ENCODE measurements at regions not wholly inside any gene's neighbourhood (a gene's known extent, or its start where the extent isn't known, plus 50 kb on each side); places are given as distances from the start of the nearest gene placed in this dataset.

DNA sequence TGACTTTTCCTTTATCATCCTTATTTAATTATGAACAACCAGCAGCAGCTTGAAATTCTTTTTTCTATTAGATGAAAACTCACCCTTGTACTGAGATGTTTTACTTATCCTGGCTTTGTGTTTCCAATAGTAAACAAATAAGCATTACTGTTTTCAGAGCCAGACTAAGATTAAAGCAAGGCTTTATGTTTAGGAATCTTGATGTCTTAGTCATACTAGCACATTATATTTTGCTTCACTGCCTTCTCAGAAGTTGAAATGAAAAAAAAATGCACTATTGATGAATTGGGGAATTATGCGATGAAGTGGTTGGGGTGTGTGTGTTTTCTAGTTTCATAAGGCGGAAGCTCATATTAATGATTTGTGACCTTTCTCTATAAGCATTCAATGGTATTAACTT, 301.2 kb upstream of the E2F7 start:
- DNase-seq (ENCODE audit: low read depth): no peak
- no peak overlapping the region for H3K4me3 ChIP-seq (ENCODE audit: low read depth, low read length)
- TF ChIP-seq MYC (IDR thresholded peaks at IDR 0.05; ENCODE audit: low read depth, low read length) (no peak), POLR2A (IDR thresholded peaks at IDR 0.05; ENCODE audit: extremely low read depth, insufficient read length) (no peak)
- TF ChIP-seq, protein P1, sequence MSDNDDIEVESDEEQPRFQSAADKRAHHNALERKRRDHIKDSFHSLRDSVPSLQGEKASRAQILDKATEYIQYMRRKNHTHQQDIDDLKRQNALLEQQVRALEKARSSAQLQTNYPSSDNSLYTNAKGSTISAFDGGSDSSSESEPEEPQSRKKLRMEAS (IDR thresholded peaks at IDR 0.05; ENCODE audit: low read depth, low read length): no peak
- TF ChIP-seq, protein P2, sequence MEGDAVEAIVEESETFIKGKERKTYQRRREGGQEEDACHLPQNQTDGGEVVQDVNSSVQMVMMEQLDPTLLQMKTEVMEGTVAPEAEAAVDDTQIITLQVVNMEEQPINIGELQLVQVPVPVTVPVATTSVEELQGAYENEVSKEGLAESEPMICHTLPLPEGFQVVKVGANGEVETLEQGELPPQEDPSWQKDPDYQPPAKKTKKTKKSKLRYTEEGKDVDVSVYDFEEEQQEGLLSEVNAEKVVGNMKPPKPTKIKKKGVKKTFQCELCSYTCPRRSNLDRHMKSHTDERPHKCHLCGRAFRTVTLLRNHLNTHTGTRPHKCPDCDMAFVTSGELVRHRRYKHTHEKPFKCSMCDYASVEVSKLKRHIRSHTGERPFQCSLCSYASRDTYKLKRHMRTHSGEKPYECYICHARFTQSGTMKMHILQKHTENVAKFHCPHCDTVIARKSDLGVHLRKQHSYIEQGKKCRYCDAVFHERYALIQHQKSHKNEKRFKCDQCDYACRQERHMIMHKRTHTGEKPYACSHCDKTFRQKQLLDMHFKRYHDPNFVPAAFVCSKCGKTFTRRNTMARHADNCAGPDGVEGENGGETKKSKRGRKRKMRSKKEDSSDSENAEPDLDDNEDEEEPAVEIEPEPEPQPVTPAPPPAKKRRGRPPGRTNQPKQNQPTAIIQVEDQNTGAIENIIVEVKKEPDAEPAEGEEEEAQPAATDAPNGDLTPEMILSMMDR (IDR thresholded peaks at IDR 0.05; ENCODE audit: low read depth, low read length): no peak

DNA sequence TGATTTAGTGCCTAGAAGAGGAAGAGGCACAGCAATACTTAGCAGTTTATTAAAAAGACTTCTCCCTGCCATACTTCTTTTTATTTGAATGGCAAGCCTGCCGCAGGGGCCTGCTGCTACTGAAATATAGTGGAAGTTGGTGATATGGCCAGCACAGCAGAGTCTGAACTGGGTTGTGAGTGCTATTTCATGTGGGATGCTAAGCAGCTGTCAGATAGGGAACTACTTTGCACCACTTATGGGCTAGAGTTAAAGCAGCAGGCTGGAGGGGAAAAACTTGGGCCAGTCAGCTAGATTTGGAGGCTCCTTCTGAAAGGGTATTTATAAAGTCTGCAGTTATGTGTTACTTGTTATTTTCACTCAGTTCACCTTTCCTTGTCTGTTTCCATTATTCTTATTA, 299.0 kb upstream of the E2F7 start:
- DNase-seq (ENCODE audit: low read depth): no peak
- no peak overlapping the region for H3K4me3 ChIP-seq (ENCODE audit: low read depth, low read length)
- TF ChIP-seq, protein P2 (IDR thresholded peaks at IDR 0.05; ENCODE audit: low read depth, low read length): no peak
- TF ChIP-seq, protein P1 (IDR thresholded peaks at IDR 0.05; ENCODE audit: low read depth, low read length): no peak
- no peak for TF ChIP-seq MYC (IDR thresholded peaks at IDR 0.05; ENCODE audit: low read depth, low read length)
- TF ChIP-seq POLR2A (IDR thresholded peaks at IDR 0.05; ENCODE audit: extremely low read depth, insufficient read length): no peak

DNA sequence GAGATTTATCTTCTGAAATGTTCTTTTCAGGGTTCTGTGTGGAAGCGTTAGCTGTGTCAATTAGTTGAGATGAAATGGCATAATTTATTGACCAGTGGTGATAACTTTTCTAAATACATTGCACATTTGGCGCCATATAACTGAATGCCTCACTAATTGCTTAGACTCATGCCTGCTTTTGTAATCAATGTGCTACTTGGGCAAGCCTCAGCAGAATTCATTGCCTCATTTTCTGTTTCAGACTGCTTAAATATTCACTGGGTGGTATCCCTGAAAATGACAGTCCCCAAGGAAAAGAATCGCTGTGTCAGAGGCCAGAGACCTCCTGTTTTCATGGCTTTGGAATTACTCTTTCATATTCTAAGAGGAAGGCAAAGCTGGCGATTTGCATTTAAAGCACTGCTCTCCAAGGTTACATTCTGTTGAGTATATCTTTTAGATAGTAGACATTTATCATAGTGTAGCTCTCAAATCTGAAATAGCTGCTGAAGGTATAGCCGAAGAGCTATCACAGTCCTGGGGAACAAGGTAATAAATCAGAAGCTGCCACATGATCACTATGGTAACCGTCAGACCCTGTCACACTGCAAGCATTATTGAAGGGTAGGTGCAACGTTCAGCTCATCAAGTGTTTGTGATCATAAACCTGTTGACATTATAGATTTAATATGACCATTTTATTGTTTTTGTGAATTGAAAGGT, 297.3 kb upstream of the E2F7 start:
- no peak for DNase-seq (ENCODE audit: low read depth)
- TF ChIP-seq MYC (IDR thresholded peaks at IDR 0.05; ENCODE audit: low read depth, low read length): no peak
- no peak for TF ChIP-seq POLR2A (IDR thresholded peaks at IDR 0.05; ENCODE audit: extremely low read depth, insufficient read length)
- TF ChIP-seq, protein P2 (IDR thresholded peaks at IDR 0.05; ENCODE audit: low read depth, low read length): no peak
- TF ChIP-seq, protein P1 (IDR thresholded peaks at IDR 0.05; ENCODE audit: low read depth, low read length): no peak
- no peak overlapping the region for H3K4me3 ChIP-seq (ENCODE audit: low read depth, low read length)

DNA sequence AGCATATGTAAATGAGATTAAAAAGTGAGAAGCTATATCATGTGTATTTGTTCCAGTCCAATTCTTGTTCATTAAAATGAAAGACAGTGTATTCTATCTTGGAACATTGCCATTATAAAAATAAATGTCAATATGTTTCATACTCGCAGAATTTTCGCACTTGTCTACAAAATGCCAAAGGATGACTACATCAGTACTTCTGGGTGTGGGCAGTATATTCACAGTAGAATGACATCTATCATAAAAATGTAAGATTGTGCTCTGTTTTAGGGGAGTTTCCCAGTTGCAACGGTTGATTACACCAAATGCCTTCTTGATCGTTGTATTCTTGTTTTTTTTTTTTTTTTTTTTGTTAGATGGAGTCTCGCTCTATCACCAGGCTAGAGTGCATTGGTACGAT, 292.3 kb upstream of the E2F7 start:
- TF ChIP-seq MYC (IDR thresholded peaks at IDR 0.05; ENCODE audit: low read depth, low read length) (no peak), POLR2A (IDR thresholded peaks at IDR 0.05; ENCODE audit: extremely low read depth, insufficient read length) (no peak)
- TF ChIP-seq, protein P1 (IDR thresholded peaks at IDR 0.05; ENCODE audit: low read depth, low read length): no peak
- TF ChIP-seq, protein P2 (IDR thresholded peaks at IDR 0.05; ENCODE audit: low read depth, low read length): no peak
- no peak overlapping the region for H3K4me3 ChIP-seq (ENCODE audit: low read depth, low read length)
- DNase-seq (ENCODE audit: low read depth): no peak

DNA sequence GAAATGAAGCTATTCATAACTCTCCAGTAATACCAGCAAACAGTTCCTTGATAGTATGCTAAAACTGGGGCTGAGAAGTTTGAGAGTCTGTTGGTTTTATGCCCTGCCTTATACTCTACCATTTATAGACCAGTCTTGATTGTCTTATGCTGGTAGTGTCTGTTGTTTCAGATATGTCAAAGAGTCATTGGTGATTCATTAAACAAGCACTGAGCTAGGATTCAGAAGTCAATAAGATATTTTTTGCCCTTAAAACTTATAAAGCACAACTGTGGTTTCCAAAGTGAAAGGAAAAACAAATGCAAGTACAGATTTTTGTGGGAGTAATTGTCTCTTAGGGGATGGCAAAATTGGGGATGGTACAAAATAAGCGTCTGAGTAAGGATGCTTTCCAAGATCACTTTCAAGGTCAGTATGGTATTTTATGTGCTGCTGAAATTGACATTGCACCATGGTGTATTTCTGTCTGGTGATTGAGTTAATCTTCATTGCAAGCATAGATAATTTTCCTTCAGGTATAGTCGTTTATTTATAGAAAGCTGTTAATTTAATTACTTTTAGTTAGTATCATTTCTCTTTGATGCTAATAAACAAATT, 289.5 kb upstream of the E2F7 start:
- DNase-seq (ENCODE audit: low read depth): no peak
- TF ChIP-seq, protein P2 (IDR thresholded peaks at IDR 0.05; ENCODE audit: low read depth, low read length): no peak
- no peak for TF ChIP-seq POLR2A (IDR thresholded peaks at IDR 0.05; ENCODE audit: extremely low read depth, insufficient read length)
- TF ChIP-seq MYC (IDR thresholded peaks at IDR 0.05; ENCODE audit: low read depth, low read length): no peak
- TF ChIP-seq, protein P1 (IDR thresholded peaks at IDR 0.05; ENCODE audit: low read depth, low read length): no peak
- no peak overlapping the region for H3K4me3 ChIP-seq (ENCODE audit: low read depth, low read length)
